DMS 273 treated with DMSO at 0.1 percent for 48 hours (cell line): ENCODE measurements at regions not wholly inside any gene's neighbourhood (a gene's known extent, or its start where the extent isn't known, plus 50 kb on each side); places are given as distances from the start of the nearest gene placed in this dataset.
A peak's percentile ranks its signal among the peaks of the same experiment; 100 is the strongest.

ENCODE experiments used
- DNase-seq: peaks from one replicate; lab custom pipeline; 2025; lab: John Stamatoyannopoulos, UW

- DNase-seq = no peak
Measured at GRCh38 chrX:115491766-115492165, 69.2 kb upstream of the PLS3 start.

- DNase-seq = no peak
Measured at GRCh38 chrX:115493015-115493414, 68.0 kb upstream of the PLS3 start.

GRCh38 chrX:115494161-115494560 is 66.8 kb upstream of the PLS3 start:
- no peak for DNase-seq

DNA sequence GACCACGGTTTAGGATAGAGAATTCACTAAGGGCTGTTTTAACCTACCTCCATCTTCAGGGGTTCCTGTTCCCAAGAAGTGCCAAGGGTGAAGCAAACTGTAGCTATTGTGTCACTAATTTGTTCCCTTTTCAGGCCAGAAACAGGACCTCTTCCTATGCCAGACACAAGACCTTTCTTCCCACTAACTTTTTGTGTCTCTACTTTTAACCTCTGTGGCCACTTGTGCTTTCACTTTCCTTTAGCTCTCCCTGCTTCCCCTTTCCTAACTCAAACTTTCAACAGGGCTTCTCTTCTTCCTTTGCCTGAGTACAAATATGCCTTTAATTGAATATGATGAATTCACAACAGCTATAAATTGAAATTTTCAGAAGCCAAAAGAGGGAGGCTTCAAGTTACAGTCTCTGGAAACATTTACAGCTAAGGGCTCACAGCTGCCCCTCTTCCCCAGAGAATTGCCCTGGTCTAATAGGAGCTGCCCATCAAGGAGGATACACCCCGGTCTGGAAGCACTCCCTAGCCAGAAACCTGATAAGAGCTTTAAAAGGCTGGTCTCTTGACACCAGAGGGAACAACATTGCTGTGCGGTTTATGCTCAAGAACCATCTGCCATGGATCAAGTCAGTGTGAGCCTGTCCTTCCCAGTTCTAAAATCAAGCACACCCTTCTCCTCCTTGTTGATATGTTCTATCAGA is 61.7 kb upstream of the PLS3 start:
- DNase-seq = peak; percentile 23

DNA sequence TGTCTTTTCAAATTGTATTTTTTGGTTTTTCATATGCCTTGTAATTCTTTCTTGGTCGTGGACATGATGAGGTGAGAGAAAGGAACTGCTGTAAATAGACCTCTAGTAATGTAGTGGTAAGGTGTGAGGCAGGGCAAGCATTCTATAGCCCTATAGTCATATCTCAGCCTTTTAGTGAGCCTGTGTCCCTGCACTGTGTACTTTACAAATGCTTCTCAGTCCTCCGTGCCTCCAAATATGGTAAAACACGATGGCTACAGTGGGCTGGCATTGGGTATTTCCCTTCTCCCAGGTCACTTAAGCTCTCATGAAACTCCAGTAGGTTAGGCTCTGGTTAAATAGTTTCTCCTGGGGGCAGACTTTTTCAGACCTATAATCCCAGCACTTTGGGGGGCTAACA is 57.9 kb upstream of the PLS3 start:
- DNase-seq = no peak

DNA sequence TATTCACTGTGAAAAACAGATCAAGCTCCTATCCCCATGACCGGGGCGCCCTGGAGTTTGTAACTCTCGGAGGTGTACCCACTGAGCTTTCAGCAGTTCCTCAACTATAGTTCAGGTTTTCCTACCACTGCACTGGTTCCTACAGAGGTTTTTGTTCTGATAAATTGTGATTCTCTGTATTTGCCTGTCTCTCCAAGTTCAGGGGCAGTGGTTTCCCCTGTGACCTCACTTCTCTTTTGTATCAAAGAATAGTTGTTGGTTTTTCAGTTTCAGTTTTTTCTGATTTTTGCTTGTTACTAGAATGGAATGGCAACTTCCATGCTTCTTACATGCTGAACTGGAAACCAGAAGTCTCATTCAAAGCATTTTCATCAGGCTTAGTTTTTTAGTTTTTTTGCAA is 56.8 kb upstream of the PLS3 start:
- no peak for DNase-seq
